HepG2 (cell line): ENCODE measurements at regions not wholly inside any gene's neighbourhood (a gene's known extent, or its start where the extent isn't known, plus 50 kb on each side); places are given as distances from the start of the nearest gene placed in this dataset.
A peak's percentile ranks its signal among the peaks of the same experiment; 100 is the strongest.
"Not testable (repeated sequence)": the region's sequence is repeated elsewhere in the genome, so short reads cannot be mapped to it uniquely, and the experiment has no call there.

Source experiments
- ATAC-seq: fragments of 200-7000 bp; cut with Tn5 transposase; 3 replicates; pipeline ENCODE4 v1.9.1; 2020; ENCODE audit warnings: mild to moderate bottlenecking, moderate library complexity
- BruUV-seq: library from RNA; stranded (reverse); fragments of 400-500 nt; replicated peaks from 2 replicates; lab custom pipeline; 2021; lab: Mats Ljungman, UMichigan
- CTCF ChIA-PET: fragments of 300-600 bp; formaldehyde crosslinking; extraction: SDS; loops from one replicate; lab custom pipeline; 2021; ENCODE audit warnings: low total read pairs, inconsistent platforms, low intra/inter-chr PET ratio; lab: Yijun Ruan, JAX
- POLR2A ChIA-PET: fragments of 350-600 bp; sonication (Branson Sonifier 250); formaldehyde crosslinking; loops from one replicate; lab custom pipeline; 2020; ENCODE audit warnings: antibody characterized with exemption, inconsistent platforms; lab: Yijun Ruan, JAX
- DNase-seq: peaks from one replicate; pipeline ENCODE4 v3.0.0-alpha.2; 2015; ENCODE audit warnings: low spot score
- FAIRE-seq: peaks from 3 replicates; lab custom pipeline; 2011; peaks lifted over from hg19 to GRCh38; lab: Jason Lieb, UNC
- H2AFZ ChIP-seq: one replicate; pipeline ENCODE4 v1.6.1; 2011; ENCODE audit warnings: low read length, inconsistent platforms
- H3K27ac ChIP-seq: fragments of 300-600 bp; 3 replicates; pipeline ENCODE4 v1.8.0; 2011; ENCODE audit warnings: mixed run types, mild to moderate bottlenecking, mixed read lengths, low read length, inconsistent platforms; ENCODE audit not compliant: insufficient read depth; ENCODE audit errors: extremely low read length
- H3K27me3 ChIP-seq, 2 experiments: fragments of 200-600 bp in 1 of 2; 2 replicates in 1 of 2; 3 replicates in 1 of 2; pipeline versions ENCODE4 v1.6.0 to v1.8.0; 2011; ENCODE audit warnings: low read length in 2 of 2, mild to moderate bottlenecking in 2 of 2, moderate library complexity in 2 of 2, inconsistent platforms in 1 of 2; ENCODE audit not compliant: insufficient read depth in 2 of 2, control insufficient read depth in 1 of 2
- H3K36me3 ChIP-seq, 2 experiments: fragments of 200-600 bp in 1 of 2; replicated peaks in 1 of 2; 2 replicates in 1 of 2; 3 replicates in 1 of 2; pipeline versions ENCODE4 v1.5.1 to v1.8.0; 2011; ENCODE audit warnings: low read length in 2 of 2, inconsistent platforms in 1 of 2; ENCODE audit not compliant: insufficient read depth in 2 of 2, control insufficient read depth in 1 of 2
- H3K4me1 ChIP-seq: 2 replicates; pipeline ENCODE4 v1.5.1; 2012; ENCODE audit warnings: low read length, inconsistent platforms; ENCODE audit not compliant: insufficient read depth
- H3K4me2 ChIP-seq: 2 replicates; pipeline ENCODE4 v1.6.0; 2011; ENCODE audit warnings: low read depth, low read length, inconsistent platforms
- H3K4me3 ChIP-seq, 3 experiments: fragments of 200-600 bp in 1 of 3; sonication (generic), shearing (Covaris generic) in 1 of 3; replicated peaks in 1 of 3; 2 replicates each; pipeline ENCODE4 v1.5.1; 2011 to 2016; ENCODE audit warnings: low read length in 3 of 3, inconsistent platforms in 2 of 3, low read depth in 2 of 3, mild to moderate bottlenecking in 2 of 3, control low read depth in 1 of 3, mixed read lengths in 1 of 3; ENCODE audit not compliant: insufficient read depth in 1 of 3
- H3K79me2 ChIP-seq: one replicate; pipeline ENCODE4 v1.6.1; 2011; ENCODE audit warnings: low read length, inconsistent platforms; ENCODE audit not compliant: insufficient read depth
- H3K9ac ChIP-seq: 2 replicates; pipeline ENCODE4 v1.6.0; 2011; ENCODE audit warnings: mild to moderate bottlenecking, low read depth, low read length, inconsistent platforms; ENCODE audit not compliant: insufficient read depth
- H3K9me3 ChIP-seq: 2 replicates; pipeline ENCODE4 v1.5.1; 2012; ENCODE audit warnings: mild to moderate bottlenecking, low read length
- H4K20me1 ChIP-seq: 2 replicates; pipeline ENCODE4 v1.6.0; 2011; ENCODE audit warnings: inconsistent platforms, mild to moderate bottlenecking, low read length, moderate library complexity; ENCODE audit not compliant: insufficient read depth
- WGBS: methylation state at CpG from one replicate; pipeline ENCODE4 v1.1.6; 2017; ENCODE audit warnings: low lambda C conversion rate; 5-methylcytosine and 5-hydroxymethylcytosine counted together
- in situ Hi-C: cut with HindIII; loops from 2 replicates; pipeline ENCODE4 v1.10.0; 2017; ENCODE audit warnings: low pct_unique_long_range_greater_than_20kb; ENCODE audit not compliant: extremely low pct_ligation_motif_present
- intact Hi-C: fragments of 100-400 bp; cut with micrococcal nuclease; formaldehyde crosslinking; loops from one replicate; pipeline ENCODE4 v1.10.0; 2022; ENCODE audit not compliant: unreplicated experiment

DNA sequence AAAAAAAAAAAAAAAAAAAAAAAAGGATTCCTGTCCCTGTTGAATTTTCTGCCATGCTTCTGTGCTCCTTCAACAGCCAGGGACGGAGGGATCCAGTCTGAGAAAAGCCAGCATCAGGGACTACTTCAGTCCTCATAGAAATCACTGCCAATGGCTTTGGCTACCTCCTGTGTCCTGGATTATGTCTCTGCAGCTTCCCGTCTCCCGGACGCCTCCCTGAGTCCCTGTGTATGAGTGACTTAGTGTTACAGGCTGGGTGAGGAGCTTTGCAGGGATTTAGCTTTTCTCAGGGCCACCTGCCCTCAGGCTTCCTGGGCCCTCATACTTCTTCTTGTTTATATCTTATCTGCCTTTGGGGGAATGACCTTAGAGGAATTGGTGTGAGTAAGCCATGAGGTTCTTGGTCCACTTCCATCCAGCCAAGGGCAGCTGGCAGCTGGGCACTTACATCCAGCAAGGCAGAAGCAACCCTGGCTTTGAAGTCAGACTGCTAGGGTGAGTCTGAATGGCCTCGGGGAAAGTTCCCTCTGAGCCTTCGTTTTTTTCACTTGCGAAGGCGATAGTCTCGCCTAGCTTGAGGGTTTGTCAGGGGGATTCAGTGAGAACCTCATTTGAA lies 83.6 kb upstream of the CRYM start:
- intact Hi-C loops, DNase-seq, BruUV-seq, H2AFZ ChIP-seq, H4K20me1 ChIP-seq, POLR2A ChIA-PET, H3K4me2 ChIP-seq, H3K4me3 ChIP-seq, H3K27ac ChIP-seq, H3K9me3 ChIP-seq, CTCF ChIA-PET, FAIRE-seq, H3K79me2 ChIP-seq, in situ Hi-C loops, H3K9ac ChIP-seq, H3K27me3 ChIP-seq, H3K36me3 ChIP-seq: not testable (repeated sequence)
- ATAC-seq, result peak; percentile 75
- 45% methylated on average over 9 of the region's 9 CpGs for WGBS
- H3K4me1 ChIP-seq, result peaks cover 11% of the 10 kb centered on the region

DNA sequence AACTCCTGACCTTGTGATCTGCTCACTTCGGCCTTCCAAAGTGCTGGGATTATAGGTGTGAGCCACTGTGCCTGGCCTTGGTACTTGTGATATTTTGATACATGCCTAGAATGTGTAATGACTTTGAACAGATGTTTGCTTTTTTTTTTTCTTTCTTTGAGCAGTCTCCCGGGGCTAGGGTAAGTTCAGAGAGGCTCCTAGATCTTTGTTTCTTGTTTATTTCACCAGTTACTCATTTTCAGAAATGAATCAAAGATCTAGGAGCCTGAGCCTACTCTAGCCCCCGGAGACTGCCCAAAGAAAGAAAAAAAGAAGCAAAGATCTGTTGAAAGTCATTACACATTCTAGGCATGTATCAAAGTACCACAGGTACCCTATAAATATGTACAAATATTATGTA lies 83.0 kb upstream of the CRYM start:
- BruUV-seq, H3K27ac ChIP-seq, H3K9ac ChIP-seq, H3K27me3 ChIP-seq, ATAC-seq, H3K36me3 ChIP-seq, POLR2A ChIA-PET, H4K20me1 ChIP-seq, in situ Hi-C loops, H3K79me2 ChIP-seq, FAIRE-seq, H3K4me3 ChIP-seq, DNase-seq, H2AFZ ChIP-seq, H3K9me3 ChIP-seq, intact Hi-C loops, H3K4me2 ChIP-seq, CTCF ChIA-PET: not testable (repeated sequence)
- WGBS, result 49% methylated on average over 3 of the region's 3 CpGs
- H3K4me1 ChIP-seq, result peaks cover 11% of the 10 kb centered on the region

- POLR2A ChIA-PET, H3K9ac ChIP-seq, CTCF ChIA-PET, H3K4me3 ChIP-seq, intact Hi-C loops, H3K27me3 ChIP-seq, DNase-seq, FAIRE-seq, H3K27ac ChIP-seq, H3K79me2 ChIP-seq, H3K36me3 ChIP-seq, H3K9me3 ChIP-seq, BruUV-seq, H2AFZ ChIP-seq, ATAC-seq, H4K20me1 ChIP-seq, in situ Hi-C loops, H3K4me2 ChIP-seq: not testable (repeated sequence)
- WGBS, result 78% methylated on average over 11 of the region's 12 CpGs
- H3K4me1 ChIP-seq, result peaks cover 11% of the 10 kb centered on the region
These were observed 81.4 kb upstream of the CRYM start for GRCh38 chr16:21359513-21359912.

DNA sequence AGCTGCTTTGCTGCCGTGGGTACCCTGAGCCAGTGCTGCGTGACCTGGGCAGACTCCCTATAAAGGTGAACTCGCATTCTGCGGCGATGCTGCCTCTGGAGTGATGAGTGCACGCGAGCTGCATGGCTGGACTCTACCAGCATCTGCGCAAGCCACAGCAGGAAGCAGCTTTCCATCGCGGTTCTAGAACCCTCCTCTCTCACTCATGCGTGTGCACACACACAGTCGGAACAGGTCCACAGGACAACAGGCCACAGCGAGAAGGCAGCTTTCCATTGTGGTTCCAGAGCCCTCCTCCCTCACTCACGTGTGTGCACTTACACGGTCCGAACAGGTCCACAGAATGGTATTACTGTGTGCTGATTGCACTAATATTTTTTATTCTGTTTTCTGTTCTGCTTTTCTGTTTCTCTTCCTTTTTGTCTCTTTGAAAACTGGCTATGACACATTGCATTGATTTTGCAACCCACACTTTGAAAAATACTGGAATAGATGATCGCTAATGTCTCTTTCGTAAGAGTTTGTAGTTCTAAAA lies 80.2 kb upstream of the CRYM start:
- ATAC-seq, DNase-seq, H3K27me3 ChIP-seq, H2AFZ ChIP-seq, in situ Hi-C loops, H3K4me3 ChIP-seq, H3K79me2 ChIP-seq, intact Hi-C loops, H3K27ac ChIP-seq, H4K20me1 ChIP-seq, H3K9me3 ChIP-seq, H3K9ac ChIP-seq, BruUV-seq, H3K4me2 ChIP-seq, H3K36me3 ChIP-seq, POLR2A ChIA-PET, FAIRE-seq, CTCF ChIA-PET: not testable (repeated sequence)
- 91% methylated on average over 17 of the region's 18 CpGs for WGBS
- H3K4me1 ChIP-seq, result peaks cover 11% of the 10 kb centered on the region
